ENCODE measurements at regions not wholly inside any gene's neighbourhood (a gene's known extent, or its start where the extent isn't known, plus 50 kb on each side); places are given as distances from the start of the nearest gene placed in this dataset.
"Not testable (repeated sequence)": the region's sequence is repeated elsewhere in the genome, so short reads cannot be mapped to it uniquely, and the experiment has no call there.

- no peak for DNase-seq (ENCODE audit: low spot score)
Observed at GRCh38 chr4:95779447-95779846, 60.4 kb upstream of the PDHA2 start.

DNA sequence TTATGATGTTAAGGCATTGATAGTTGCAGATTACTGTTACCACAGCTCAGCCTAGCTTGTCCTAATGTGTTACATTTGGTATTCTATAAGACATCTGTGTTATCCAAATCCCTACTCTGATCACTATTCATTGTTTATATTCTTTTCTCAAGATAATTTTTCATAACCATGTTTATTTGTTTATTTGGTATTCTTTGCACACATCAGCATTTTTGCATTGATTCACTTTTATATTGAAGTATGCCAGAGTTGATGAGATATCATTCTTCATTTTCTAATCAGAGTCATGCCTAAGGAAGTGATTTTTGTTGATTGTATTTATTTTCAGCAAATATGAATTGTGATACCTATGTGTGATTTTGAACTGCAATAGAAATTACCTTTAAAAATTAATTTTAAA lies 61.2 kb upstream of the PDHA2 start:
- no peak for DNase-seq (ENCODE audit: low spot score)

GRCh38 chr4:95770605-95771004 lies 69.3 kb upstream of the PDHA2 start:
- not testable (repeated sequence) for DNase-seq (ENCODE audit: low spot score)

DNA sequence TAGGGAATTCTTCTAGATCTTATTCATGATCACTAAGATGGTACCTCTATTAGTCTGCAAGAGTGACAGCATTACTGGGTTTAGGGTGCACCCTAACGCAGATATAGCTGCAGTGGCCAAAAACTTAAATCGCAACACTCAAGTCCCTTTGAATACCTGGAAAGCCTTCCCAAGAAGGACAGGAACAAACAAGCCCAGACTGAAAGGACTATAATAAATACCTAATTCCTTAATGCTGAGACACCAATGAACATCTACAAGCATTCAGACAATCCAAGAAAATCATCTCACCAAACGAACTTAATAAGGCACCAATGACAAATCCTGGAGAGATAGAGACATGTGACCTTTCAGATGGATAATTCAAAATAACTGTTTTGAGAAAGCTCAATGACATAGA lies 74.9 kb upstream of the PDHA2 start:
- no peak for DNase-seq (ENCODE audit: low spot score)

DNA sequence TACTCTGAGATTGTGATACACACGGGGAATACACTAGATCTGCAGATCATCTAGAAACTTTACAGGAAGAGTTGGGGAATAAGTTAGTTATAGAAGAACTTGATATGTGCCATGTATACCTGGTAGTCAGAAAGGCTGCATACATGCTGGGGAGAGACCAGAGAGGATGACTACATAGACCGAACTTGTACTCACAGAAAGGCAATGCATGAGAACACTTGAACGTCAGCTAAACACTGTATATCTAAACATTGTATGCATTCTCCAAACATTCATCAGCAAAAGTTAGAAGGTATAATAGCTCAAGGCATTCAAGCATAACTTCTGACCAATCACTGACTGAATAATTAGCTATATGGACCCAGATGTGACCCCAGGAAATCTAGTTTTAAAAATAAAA lies 78.0 kb upstream of the PDHA2 start:
- no peak for DNase-seq (ENCODE audit: low spot score)

DNA sequence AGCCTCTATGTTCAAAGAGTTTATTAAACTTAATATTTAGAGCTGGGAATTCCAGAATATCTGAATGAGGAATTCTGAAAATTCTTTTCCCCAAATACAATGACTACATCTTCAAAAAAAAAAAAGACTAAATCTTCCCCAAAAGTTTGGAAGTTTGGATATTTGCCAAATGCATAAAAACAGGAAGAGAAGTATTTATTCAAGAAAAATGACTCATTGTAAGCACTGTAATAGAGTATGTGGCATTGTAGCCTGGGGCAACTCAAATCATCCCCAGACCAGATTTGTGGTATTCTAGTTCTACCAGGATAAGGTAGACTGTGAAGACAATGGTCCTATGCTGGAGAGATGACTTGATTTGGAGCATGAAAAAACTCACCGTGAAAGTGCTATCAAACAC lies 78.5 kb upstream of the PDHA2 start:
- no peak for DNase-seq (ENCODE audit: low spot score)

DNA sequence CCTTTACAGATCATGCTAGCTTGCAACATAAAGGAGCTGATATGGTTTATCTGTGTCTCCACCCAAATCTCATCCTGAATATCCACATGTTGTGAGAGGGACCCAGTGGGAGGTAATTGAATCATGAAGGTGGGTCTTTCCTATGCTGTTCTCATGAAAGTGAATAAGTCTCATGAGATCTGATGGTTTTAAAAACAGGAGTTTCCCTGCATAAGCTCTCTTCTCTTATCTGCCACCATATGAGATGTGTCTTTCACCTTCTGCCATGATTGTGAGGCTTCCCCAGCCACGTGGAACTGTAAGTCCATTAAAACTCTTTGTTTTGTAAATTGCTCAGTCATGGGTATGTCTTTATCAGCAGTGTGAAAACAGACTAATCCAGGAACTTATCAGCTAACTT lies 79.2 kb upstream of the PDHA2 start:
- not testable (repeated sequence) for DNase-seq (ENCODE audit: low spot score)

- DNase-seq (ENCODE audit: low spot score): no peak
Observed at GRCh38 chr4:95758001-95758400, 81.9 kb upstream of the PDHA2 start.

DNA sequence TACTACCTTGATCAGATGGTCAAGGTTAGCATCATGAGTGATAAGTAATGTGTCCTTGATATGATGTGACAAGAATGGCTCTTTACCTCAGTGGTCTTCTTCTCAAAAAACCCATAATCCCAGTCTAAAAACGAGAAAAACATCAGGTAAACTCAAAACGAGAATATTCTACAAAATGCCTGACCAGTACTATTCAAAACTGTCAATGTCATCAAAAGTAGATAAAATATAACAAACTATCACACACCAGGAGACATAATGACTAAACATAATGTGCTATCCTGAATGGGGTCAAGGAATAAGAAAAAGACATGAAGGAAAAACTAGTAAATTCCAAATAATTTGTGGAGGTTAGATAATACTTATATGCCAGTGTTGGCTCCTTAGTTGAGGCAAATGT lies 85.2 kb upstream of the PDHA2 start:
- DNase-seq (ENCODE audit: low spot score): no peak

GRCh38 chr4:95749204-95749603 lies 90.7 kb upstream of the PDHA2 start:
- DNase-seq (ENCODE audit: low spot score): no peak

DNA sequence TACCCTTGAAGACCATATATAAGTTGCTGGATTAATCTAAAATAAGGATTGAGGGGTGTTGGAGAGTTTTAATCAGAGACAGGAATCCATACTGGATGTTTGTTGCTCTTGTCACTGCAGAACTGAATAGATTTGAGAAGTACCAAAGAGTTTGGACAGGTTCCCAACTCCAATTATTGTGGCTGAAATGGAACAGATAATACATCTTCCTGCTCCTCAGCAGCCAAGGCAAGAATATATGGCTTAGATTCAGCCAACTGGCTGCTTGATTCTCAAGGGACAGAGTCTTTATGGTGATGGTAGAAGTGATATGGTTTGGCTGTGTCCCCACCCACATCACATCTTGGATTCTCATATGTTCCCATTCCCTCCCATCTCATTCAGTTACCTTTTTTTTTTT lies 97.0 kb upstream of the PDHA2 start:
- DNase-seq (ENCODE audit: low spot score): no peak

- peak; percentile 43 for DNase-seq (ENCODE audit: low spot score)
Observed at GRCh38 chr4:95742179-95742578, 97.7 kb upstream of the PDHA2 start.

- DNase-seq (ENCODE audit: low spot score): no peak
Observed at GRCh38 chr4:95732061-95732460, 107.8 kb upstream of the PDHA2 start.

- DNase-seq (ENCODE audit: low spot score): no peak
Observed at GRCh38 chr4:95729596-95729995, 110.3 kb upstream of the PDHA2 start.

DNA sequence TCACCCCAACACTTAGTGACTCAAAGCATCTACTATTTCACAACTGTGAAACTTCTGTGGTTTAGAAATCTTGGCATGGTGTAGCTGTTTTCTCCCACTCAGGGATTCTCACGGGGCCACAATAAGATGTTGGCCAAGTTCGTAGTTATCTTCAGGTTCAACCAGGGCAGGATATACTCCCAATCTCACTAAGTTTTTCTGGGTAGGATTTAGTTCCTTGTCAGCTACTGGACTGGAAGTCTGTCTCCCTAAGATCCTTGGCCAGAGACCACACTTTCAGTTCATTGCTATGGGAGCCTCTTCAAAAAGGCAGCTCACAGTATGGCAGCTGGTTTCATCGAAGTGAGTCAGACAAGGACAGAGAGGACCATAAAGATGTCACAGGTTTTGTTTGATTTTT lies 111.7 kb upstream of the PDHA2 start:
- no peak for DNase-seq (ENCODE audit: low spot score)

DNA sequence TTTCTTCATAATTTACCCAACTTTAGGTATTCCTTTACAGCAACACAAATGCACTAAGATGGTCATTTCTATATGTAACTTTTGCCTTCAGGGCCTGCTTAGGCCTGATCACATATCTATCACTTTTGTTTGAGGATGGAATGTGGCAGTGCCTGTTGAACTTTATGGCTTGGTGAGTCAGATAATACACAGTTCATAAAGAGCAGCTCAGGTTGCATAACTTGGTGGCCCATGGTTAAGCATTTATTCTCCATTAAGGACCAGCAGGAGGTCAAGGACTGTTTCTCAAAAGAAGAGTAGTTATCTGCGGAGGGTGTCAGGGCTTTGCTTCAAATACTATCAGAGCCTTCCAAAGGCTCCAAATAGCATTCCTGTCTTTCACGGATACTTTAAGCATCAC lies 124.1 kb upstream of the PDHA2 start:
- DNase-seq (ENCODE audit: low spot score): no peak

- no peak for DNase-seq (ENCODE audit: low spot score)
Observed at GRCh38 chr4:95714571-95714970, 125.3 kb upstream of the PDHA2 start.

DNA sequence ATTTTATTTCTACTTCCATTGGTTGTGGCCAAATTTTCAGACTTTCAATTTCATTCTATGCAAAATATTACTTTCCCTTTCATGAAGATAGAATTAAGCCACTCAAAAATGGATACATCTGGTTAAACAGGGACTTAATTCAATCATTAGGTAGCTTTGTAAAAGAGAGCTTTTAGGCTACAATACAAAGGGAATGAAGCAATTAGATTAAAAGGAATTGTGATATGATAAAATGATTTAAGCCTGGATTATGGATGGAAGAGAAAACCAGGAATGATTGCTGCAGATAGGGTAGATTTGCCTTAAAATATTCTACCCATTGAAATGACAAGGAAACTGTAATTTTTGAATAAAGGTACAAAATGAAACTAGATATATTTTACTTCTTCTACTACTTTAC lies 134.6 kb upstream of the PDHA2 start:
- no peak for DNase-seq (ENCODE audit: low spot score)

DNA sequence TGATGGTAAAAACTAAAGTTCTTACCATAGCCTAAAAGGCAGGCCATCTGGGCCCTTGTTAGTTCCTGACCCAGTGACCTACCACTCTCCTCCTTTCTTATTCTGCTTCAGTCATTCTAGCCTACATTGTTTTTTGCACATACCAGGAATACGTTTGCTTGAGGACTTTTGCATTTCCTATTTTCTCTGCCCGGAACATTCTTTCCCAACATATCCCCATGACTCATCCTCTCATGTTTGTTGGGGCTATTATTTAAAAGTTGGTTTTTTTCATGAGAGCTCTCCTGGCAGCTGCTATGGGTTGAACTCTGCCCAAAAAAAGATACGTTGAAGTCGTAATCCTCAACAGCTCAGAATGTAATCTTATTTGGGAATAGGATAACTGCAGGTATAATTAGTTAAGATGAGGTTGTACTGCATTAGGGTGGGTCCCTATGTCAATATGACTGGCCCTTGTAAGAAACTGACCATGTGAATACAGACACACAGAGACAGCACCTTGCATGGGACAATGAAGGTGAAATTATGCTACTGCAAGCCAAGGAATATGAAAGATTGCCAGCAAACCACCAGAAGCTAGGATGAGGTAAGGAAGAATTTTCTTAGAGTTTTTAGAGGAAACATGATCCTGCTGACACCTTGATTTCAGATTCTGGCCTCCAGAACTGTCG lies 138.3 kb upstream of the PDHA2 start:
- no peak for DNase-seq (ENCODE audit: low spot score)

DNA sequence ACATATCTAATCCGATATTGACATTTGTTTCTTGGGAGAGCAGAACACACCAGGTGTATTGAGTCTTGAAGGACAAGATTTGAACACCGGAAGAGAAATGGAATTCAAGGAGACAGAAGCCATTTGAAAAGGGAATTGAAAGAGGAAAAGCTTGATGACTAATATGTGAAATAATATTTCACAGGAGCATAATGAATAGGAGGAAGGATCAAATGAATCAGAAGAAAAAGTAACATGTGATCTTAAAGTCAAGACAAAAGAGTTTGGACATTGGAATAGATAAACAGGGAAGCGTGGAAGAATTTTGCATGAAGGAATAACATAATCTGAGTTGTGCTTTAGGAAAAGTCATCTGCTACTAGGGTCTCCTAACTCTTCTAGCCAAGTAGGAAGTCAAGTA lies 145.5 kb upstream of the PDHA2 start:
- DNase-seq (ENCODE audit: low spot score): no peak

DNA sequence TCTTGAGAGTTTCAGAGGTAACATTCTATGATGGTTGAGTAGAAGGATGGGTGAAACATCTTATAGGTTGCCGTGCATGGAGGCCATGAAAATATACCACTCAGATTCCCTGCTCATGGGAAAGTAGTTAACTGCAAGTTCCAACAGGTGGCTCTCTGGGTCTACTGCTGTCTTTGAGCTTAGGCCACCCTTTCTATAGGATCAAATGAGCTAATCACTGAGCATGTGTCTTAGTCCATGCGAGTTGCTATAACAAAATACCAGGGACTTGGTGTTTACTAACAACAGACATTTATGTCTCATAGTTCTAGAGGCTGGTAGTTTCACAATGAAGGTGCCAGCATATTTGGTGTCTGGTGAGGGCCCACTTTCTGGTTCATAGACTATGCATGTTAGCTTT lies 144.8 kb upstream of the UNC5C start:
- peak; percentile 3 for DNase-seq (ENCODE audit: low spot score)

GRCh38 chr4:95676190-95676589 lies 127.4 kb upstream of the UNC5C start:
- DNase-seq (ENCODE audit: low spot score): no peak

- DNase-seq (ENCODE audit: low spot score): no peak
Observed at GRCh38 chr4:95675623-95676022, 126.8 kb upstream of the UNC5C start.

- no peak for DNase-seq (ENCODE audit: low spot score)
Observed at GRCh38 chr4:95674521-95674981, 125.8 kb upstream of the UNC5C start.

DNA sequence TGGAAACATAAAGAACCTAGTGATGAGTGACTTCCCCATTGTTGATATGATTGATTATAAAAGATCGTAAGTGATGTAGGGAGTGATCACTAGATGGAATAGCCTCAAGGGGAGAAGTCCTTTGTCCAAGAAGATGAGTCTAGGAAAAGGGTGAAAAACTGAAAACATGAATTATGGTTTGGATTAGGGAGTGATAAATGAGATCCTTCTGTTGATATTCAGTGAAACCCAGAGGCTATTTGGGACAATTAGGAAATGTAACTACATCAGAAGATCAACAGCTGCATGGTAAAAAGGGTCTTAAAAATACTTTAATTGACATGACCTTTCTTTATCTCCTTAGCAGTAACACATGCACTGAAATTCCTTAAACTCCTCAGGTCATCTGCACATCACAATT lies 124.0 kb upstream of the UNC5C start:
- DNase-seq (ENCODE audit: low spot score): no peak
